HTR-8/SVneo (cell line): ENCODE measurements at regions not wholly inside any gene's neighbourhood (a gene's known extent, or its start where the extent isn't known, plus 50 kb on each side); places are given as distances from the start of the nearest gene placed in this dataset.
A peak's percentile ranks its signal among the peaks of the same experiment; 100 is the strongest.
"Not testable (repeated sequence)": the region's sequence is repeated elsewhere in the genome, so short reads cannot be mapped to it uniquely, and the experiment has no call there.

Experiments used
- DNase-seq: peaks from one replicate; pipeline ENCODE4 v3.0.0; 2011; ENCODE audit warnings: low spot score, mixed read lengths; ENCODE audit not compliant: insufficient read length
- FAIRE-seq: peaks from 2 replicates; lab custom pipeline; 2011; peaks lifted over from hg19 to GRCh38; lab: Jason Lieb, UNC

GRCh38 chr16:65312071-65312470 lies 190.2 kb upstream of the CDH11 start:
- no peak for FAIRE-seq
- DNase-seq: no peak

- FAIRE-seq, DNase-seq: not testable (repeated sequence)
Observed at GRCh38 chr16:65310491-65310890, 188.6 kb upstream of the CDH11 start.

DNA sequence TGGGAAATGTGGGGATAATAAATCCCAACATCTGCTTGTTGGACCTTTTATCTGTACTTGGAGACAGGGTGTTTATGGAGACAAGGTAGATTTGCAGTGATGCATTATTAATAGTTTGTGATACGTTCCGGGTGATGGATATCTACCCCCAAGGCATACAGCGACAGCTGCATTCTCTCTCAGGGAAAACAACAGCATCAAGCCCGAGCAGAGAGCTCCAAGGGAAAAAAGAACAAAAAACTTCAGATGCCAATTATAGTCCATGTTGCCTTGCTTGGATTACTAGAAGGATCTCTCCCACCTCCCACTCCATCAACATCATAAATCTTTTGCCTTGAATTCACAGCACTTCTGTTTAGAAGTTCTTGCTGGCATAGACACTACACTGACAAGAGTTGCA lies 187.5 kb upstream of the CDH11 start:
- no peak for DNase-seq
- no peak for FAIRE-seq

GRCh38 chr16:65308506-65308905 lies 186.6 kb upstream of the CDH11 start:
- no peak for FAIRE-seq

DNA sequence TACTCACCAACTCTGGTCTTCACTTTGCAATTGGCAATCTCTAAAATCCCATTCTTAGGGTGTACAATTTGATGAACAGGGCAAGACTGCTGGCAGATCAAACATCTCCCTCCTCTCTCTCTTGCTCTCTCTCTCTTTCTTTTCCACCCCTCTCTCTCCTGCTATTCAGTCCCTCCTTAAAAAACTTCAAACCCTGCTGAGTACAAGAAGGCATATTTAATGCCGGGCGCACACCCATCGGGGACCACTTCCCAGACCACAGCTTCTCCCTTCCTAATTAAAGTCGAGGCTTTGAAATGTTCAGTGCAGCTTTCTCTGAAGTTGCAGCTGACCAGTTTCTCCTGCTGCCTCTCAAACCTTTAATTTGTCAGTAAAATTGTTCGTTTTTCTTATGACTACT lies 185.4 kb upstream of the CDH11 start:
- FAIRE-seq: no peak
- DNase-seq: no peak

More at GRCh38 chr16:65308506-65308905, 186.6 kb upstream of the CDH11 start:
- DNase-seq: no peak

GRCh38 chr16:65306722-65307121 lies 184.9 kb upstream of the CDH11 start:
- DNase-seq (no peak), FAIRE-seq (no peak)

GRCh38 chr16:65306300-65306699 lies 184.4 kb upstream of the CDH11 start:
- FAIRE-seq (no peak), DNase-seq (no peak)

GRCh38 chr16:65305266-65305959 lies 183.6 kb upstream of the CDH11 start:
- FAIRE-seq: no peak
- DNase-seq: no peak

- DNase-seq (no peak), FAIRE-seq (no peak)
Observed at GRCh38 chr16:65301029-65301428, 179.2 kb upstream of the CDH11 start.

DNA sequence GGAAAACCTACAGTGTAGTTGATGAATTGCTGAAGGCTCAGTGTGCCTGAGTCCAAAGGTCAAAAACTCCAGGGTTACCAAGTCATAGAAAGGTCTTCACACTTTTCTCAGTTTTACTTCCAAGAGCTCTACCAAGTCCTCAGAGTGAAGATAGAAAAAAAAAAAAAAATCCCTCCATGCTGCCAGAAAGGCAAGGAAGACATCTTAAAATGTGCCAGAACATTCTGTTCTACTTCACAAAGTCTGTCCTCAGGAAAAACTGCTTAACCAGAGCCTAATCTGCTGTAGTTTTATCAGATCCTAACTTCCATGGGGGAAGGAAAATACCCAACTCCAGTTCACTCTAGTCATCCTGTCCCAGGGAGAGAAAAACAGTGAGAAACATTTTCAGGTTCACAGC lies 175.6 kb upstream of the CDH11 start:
- DNase-seq (no peak), FAIRE-seq (no peak)

DNA sequence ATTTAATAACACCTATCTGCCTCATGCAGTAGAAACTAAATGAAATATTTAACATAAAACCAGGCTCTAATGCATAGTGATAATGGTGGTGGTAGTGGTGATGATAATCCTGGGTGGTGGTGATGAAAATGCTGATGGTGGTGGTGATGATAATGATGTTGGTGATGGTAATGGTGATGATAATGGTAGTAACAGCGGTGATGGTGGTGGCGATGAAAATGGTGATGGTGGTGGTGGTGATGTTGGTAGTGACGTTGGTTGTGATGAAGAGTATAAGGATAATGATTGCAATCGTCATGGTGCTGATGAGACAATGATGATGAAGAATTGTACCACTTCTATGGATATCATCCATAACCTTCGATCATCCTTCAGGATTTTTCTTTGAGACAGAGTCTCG lies 173.7 kb upstream of the CDH11 start:
- FAIRE-seq: peak; percentile 76
- no peak for DNase-seq

- FAIRE-seq (no peak), DNase-seq (no peak)
Observed at GRCh38 chr16:65294708-65295107, 172.8 kb upstream of the CDH11 start.

GRCh38 chr16:65294165-65294564 lies 172.3 kb upstream of the CDH11 start:
- no peak for FAIRE-seq
- no peak for DNase-seq

DNA sequence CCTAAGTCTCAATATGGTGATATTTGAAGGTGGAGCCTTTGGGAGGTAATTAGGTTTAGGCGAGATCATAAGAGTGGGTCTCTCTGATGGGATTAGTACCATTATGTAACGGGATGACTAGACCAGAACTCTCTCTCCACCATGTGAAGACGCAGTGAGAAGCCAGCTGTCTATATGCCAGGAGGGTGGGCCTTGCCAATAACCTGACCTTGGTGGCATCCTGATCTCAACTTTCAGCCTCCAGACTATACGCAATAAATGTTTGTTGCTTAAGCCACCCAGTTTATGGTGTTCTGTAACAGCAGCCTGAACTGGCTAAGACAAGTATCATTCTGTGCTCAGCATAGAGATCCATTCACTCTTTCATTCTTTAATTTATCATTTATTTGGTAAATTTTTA lies 167.2 kb upstream of the CDH11 start:
- DNase-seq (no peak), FAIRE-seq (no peak)

- DNase-seq: no peak
Observed at GRCh38 chr16:65287307-65287706, 165.4 kb upstream of the CDH11 start.

DNA sequence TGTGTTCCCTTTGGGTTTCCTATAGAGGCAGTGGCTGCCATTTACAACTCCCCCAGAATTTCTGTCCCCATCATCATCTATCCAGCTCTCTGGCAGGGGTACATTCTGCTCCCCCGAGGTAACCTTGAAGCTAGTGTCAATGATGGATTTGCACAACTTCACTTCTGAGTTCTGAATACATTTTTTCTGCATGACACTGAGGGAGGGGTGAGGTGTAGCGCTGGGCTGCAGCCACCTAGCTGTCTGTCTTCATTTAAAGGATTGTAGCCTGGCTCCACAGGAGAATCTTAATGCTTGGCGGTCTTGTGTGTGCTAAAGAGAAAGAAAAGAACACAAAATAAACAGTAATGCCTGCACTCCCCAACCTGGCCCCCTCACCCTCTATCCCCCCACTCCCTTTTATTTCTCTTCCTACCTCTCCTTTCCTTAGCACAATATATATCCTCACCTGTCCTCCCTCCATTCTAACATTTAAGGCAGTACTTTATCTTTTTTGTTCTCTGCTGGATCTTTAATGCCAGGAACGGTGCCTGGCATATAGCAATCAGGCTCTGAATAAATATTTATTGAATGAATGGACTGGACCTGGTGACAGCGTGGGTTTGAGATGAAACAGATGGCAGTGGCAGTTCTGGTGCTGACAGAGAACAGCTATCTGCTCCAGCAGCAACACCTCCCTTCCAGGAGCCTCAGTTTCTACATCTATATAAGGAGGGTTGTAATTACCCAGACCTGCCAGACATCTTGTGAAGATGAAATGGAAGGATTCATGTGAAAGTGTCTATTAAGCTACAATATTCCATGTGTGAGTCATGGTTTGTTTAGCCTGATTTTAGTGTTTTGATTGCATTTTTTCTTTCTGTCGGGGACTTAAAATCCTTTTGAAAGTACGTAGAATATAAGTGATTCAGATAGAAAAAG lies 163.5 kb upstream of the CDH11 start:
- DNase-seq (no peak), FAIRE-seq (no peak)

More at GRCh38 chr16:65287307-65287706, 165.4 kb upstream of the CDH11 start:
- no peak for FAIRE-seq

DNA sequence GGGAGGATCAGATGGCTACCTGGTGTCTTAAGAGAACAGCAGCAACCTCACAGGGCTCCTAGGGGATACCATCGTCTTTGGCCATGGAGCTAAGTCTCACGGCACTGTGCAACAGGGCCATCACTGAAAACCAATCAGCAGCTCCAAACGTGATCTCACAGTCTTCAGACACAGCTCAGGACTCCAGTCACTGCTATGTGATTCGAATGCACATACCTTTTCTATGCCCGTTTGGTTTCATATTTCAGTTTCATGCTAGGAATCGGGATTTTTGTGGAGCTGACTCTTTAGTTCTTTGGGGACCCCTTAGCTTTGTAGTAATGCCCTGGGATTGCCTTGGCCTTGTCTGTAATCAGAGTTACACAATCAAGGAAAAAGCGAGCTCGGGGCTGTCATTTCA lies 162.8 kb upstream of the CDH11 start:
- DNase-seq: no peak
- no peak for FAIRE-seq

DNA sequence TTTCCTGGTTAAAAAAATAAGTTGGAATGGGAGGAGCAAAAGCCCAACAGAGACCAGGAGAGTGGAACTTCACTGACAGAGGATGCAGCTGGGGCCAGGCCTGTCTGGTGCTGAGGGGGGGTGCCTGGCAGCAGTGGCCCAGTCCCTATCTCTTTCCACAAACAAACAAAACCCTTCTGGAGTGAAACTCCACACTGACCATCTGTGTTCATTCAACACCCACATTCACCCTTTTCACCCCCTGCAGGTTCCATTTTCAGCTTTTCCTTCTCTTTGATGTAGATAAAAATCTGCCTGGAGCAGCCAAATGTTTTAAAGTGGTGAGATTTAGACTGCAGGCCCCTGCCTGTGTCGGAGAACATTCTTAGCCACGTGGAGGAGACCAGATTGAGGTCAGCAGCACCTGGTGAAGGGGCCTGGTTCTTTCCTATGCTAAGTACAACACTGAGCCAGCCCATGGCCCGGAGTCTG lies 161.4 kb upstream of the CDH11 start:
- FAIRE-seq (no peak), DNase-seq (no peak)

DNA sequence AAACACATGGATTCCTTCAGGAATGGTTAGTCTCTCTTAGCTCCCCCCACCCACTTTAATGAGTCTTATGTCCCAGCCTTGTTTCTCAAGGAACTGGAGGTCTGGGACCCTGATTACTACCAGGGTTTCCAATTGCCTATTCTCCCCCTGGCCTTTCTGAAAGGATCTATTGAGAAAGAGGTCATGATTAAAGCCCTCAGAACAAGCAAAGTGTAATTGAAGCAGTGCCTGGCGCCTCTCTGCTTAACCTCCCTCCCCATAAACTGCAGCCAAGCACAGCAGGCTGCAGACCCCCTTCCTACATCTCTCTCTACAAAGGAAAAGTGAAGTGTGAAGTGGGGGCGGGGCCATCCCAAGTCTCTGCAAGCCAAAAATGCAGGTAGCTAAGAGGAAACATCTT lies 159.7 kb upstream of the CDH11 start:
- FAIRE-seq (no peak), DNase-seq (no peak)

GRCh38 chr16:65280845-65281512 lies 159.1 kb upstream of the CDH11 start:
- DNase-seq (no peak), FAIRE-seq (no peak)

DNA sequence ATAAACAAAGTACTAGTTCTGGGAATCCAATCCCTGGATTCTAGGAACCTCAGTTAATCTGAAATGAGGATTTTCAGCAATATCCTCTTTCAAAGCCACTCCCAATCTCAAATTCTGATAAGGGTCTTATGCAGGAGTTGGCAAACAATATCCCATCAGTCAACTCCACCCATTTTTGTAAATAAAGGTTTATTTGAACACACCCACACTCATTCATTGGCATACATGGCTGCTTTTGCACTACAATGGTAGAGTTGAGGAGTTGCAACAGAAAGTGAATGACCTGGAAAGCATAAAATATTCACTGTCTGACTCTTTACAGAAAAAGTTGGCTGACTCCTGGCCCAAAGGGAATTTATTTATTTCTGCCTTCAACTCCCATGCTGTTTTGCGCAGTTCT lies 157.7 kb upstream of the CDH11 start:
- FAIRE-seq (no peak), DNase-seq (no peak)
